ENCODE measurements at regions not wholly inside any gene's neighbourhood (a gene's known extent, or its start where the extent isn't known, plus 50 kb on each side); places are given as distances from the start of the nearest gene placed in this dataset.

DNA sequence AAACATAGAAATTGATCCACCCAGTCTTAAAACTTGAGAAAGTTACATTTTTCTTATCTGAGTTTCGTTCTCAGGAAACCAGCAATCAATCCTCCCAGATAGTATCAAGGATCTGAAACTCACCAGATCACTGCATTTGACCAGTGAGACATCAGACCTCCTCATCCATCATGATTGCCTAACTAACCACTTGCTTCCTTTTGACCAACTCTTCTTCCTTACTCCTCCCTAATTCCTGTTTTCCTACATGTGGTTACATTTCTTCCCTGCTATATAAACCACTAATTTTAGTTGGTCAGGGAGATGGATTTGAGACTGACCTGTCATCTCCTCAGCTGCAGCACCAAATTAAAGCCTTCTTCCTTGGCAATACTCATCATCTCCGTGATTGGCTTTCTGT is 357.1 kb upstream of the POU3F2 start:
- no peaks in the 10 kb centered on the region for H3K79me2 ChIP-seq (ENCODE audit: insufficient read depth)
- H3K4me3 ChIP-seq, result no peak overlapping the region
- no peak overlapping the region for H3K4me2 ChIP-seq (ENCODE audit: unreplicated experiment)
- no peak for DNase-seq
- TF ChIP-seq EZH2 (IDR thresholded peaks at IDR 0.05; ENCODE audit: insufficient read depth, poor library complexity, severe bottlenecking), result no peak
- TF ChIP-seq EZH2phosphoT487 (IDR thresholded peaks at IDR 0.05; ENCODE audit: insufficient read depth, low read depth), result no peak
- WGBS, 2 experiments (ENCODE audit: low coverage in 1 of 2, low lambda C conversion rate in 2 of 2, missing lambda C conversion rate in 2 of 2), result 5 to 16% methylated on average over 2 of the region's 2 CpGs
- H4K20me1 ChIP-seq (ENCODE audit: insufficient read depth), result no peaks in the 10 kb centered on the region
- no peaks in the 10 kb centered on the region for H3K36me3 ChIP-seq (ENCODE audit: low read depth)
- no peaks in the 10 kb centered on the region for H3K9me3 ChIP-seq (ENCODE audit: low read depth)
- H3K9me2 ChIP-seq (ENCODE audit: insufficient read depth), result no peaks in the 10 kb centered on the region
- H2AFZ ChIP-seq, result no peak overlapping the region
- in situ Hi-C loops (cut with MboI), result no loop called here
- no peaks in the 10 kb centered on the region for H3F3A ChIP-seq (ENCODE audit: insufficient read depth)
- no peak overlapping the region for H3K27ac ChIP-seq
- H3K27me3 ChIP-seq (replicated peaks; ENCODE audit: insufficient read depth), result no peaks in the 10 kb centered on the region
- H3K9ac ChIP-seq, result no peak overlapping the region
- H3K4me1 ChIP-seq (ENCODE audit: insufficient read depth), result no peaks in the 10 kb centered on the region

DNA sequence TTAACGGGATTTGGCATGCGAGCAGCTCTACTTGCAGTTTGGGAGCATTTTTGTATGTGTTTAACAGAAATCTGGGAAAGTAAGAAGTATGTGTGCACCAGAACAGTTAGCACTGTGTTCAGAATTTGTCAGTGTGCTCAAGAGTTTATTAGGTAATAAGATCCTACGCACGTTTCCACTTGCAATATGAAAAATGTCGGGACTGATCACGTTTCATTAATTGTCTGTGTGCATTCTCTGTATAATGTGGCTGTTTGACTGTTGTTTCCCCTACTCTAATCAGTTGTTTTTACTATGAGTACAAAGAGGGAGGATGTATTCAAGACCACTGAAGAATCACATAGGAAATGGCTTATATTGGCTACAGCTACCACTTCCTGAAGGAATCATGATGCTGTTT is 349.7 kb upstream of the POU3F2 start:
- H3F3A ChIP-seq (ENCODE audit: insufficient read depth), result no peaks in the 10 kb centered on the region
- no peaks in the 10 kb centered on the region for H3K9me3 ChIP-seq (ENCODE audit: low read depth)
- H2AFZ ChIP-seq, result no peak overlapping the region
- H3K9me2 ChIP-seq (ENCODE audit: insufficient read depth), result no peaks in the 10 kb centered on the region
- H3K27ac ChIP-seq, result no peak overlapping the region
- DNase-seq, result no peak
- WGBS, 2 experiments (ENCODE audit: low coverage in 1 of 2, low lambda C conversion rate in 2 of 2, missing lambda C conversion rate in 2 of 2), result 15 to 18% methylated on average over 6 of the region's 6 CpGs
- H3K4me2 ChIP-seq (ENCODE audit: unreplicated experiment), result no peak overlapping the region
- H3K79me2 ChIP-seq (ENCODE audit: insufficient read depth), result no peaks in the 10 kb centered on the region
- H3K4me1 ChIP-seq (ENCODE audit: insufficient read depth), result no peaks in the 10 kb centered on the region
- in situ Hi-C loops (cut with MboI), result no loop called here
- no peaks in the 10 kb centered on the region for H4K20me1 ChIP-seq (ENCODE audit: insufficient read depth)
- TF ChIP-seq EZH2phosphoT487 (IDR thresholded peaks at IDR 0.05; ENCODE audit: insufficient read depth, low read depth), result no peak
- no peak for TF ChIP-seq EZH2 (IDR thresholded peaks at IDR 0.05; ENCODE audit: insufficient read depth, poor library complexity, severe bottlenecking)
- no peak overlapping the region for H3K9ac ChIP-seq
- no peak overlapping the region for H3K4me3 ChIP-seq
- H3K36me3 ChIP-seq (ENCODE audit: low read depth), result no peaks in the 10 kb centered on the region
- H3K27me3 ChIP-seq (replicated peaks; ENCODE audit: insufficient read depth), result no peaks in the 10 kb centered on the region

DNA sequence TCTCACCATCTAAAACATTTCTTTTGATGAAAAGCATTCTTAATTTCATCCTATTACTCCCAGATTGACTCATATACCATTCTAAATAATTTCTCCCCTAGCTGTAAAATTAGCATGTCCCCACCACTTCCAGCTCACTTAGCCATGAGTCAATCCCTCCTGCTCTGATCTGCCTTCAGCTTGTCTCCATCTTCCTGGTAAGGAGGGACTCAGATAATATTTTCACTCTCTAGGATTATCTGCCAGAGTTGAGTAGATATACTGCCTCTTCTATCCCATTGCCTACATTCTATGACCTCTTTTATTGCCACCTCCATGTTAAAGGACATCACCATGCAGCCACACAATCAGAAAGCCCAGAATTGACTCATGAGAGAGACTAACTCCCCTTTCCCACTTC is 348.8 kb upstream of the POU3F2 start:
- no peaks in the 10 kb centered on the region for H3K79me2 ChIP-seq (ENCODE audit: insufficient read depth)
- H3K4me1 ChIP-seq (ENCODE audit: insufficient read depth), result no peaks in the 10 kb centered on the region
- no peaks in the 10 kb centered on the region for H3F3A ChIP-seq (ENCODE audit: insufficient read depth)
- no peaks in the 10 kb centered on the region for H3K9me3 ChIP-seq (ENCODE audit: low read depth)
- no peaks in the 10 kb centered on the region for H4K20me1 ChIP-seq (ENCODE audit: insufficient read depth)
- H3K27ac ChIP-seq, result no peak overlapping the region
- H3K9ac ChIP-seq, result no peak overlapping the region
- no peaks in the 10 kb centered on the region for H3K9me2 ChIP-seq (ENCODE audit: insufficient read depth)
- H3K4me3 ChIP-seq, result no peak overlapping the region
- in situ Hi-C loops (cut with MboI), result no loop called here
- H3K27me3 ChIP-seq (replicated peaks; ENCODE audit: insufficient read depth), result no peaks in the 10 kb centered on the region
- DNase-seq, result no peak
- H3K36me3 ChIP-seq (ENCODE audit: low read depth), result no peaks in the 10 kb centered on the region
- H3K4me2 ChIP-seq (ENCODE audit: unreplicated experiment), result no peak overlapping the region
- TF ChIP-seq EZH2phosphoT487 (IDR thresholded peaks at IDR 0.05; ENCODE audit: insufficient read depth, low read depth) (no peak), EZH2 (IDR thresholded peaks at IDR 0.05; ENCODE audit: insufficient read depth, poor library complexity, severe bottlenecking) (no peak)
- H2AFZ ChIP-seq, result no peak overlapping the region

DNA sequence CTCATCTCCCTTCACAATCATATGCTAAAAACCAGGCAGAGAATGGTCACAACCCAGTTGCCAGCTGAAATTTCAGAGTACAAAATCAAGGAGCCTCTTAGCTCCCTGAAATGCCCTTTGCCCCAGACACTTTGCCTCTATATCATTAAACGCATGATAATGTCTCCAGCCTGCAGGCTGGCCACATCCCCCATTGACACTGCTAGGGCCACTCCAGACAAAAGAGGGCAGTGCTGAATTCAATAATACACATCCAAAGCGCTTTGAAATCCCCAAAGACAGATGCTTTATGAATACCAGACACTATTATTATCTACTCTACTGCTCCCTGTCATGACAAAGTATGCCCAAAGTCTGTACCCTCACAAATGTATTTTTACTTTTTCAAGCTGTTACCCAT is 348.3 kb upstream of the POU3F2 start:
- H2AFZ ChIP-seq, result no peak overlapping the region
- H3K9me2 ChIP-seq (ENCODE audit: insufficient read depth), result no peaks in the 10 kb centered on the region
- no peaks in the 10 kb centered on the region for H3F3A ChIP-seq (ENCODE audit: insufficient read depth)
- H3K4me3 ChIP-seq, result no peak overlapping the region
- H3K9ac ChIP-seq, result no peak overlapping the region
- no peak for DNase-seq
- TF ChIP-seq EZH2phosphoT487 (IDR thresholded peaks at IDR 0.05; ENCODE audit: insufficient read depth, low read depth), result no peak
- no peak for TF ChIP-seq EZH2 (IDR thresholded peaks at IDR 0.05; ENCODE audit: insufficient read depth, poor library complexity, severe bottlenecking)
- no peaks in the 10 kb centered on the region for H3K27me3 ChIP-seq (replicated peaks; ENCODE audit: insufficient read depth)
- no peaks in the 10 kb centered on the region for H3K4me1 ChIP-seq (ENCODE audit: insufficient read depth)
- 3 to 4% methylated on average over 2 of the region's 2 CpGs for WGBS, 2 experiments (ENCODE audit: low coverage in 1 of 2, low lambda C conversion rate in 2 of 2, missing lambda C conversion rate in 2 of 2)
- H3K4me2 ChIP-seq (ENCODE audit: unreplicated experiment), result no peak overlapping the region
- H4K20me1 ChIP-seq (ENCODE audit: insufficient read depth), result no peaks in the 10 kb centered on the region
- H3K79me2 ChIP-seq (ENCODE audit: insufficient read depth), result no peaks in the 10 kb centered on the region
- H3K36me3 ChIP-seq (ENCODE audit: low read depth), result no peaks in the 10 kb centered on the region
- H3K9me3 ChIP-seq (ENCODE audit: low read depth), result no peaks in the 10 kb centered on the region
- in situ Hi-C loops (cut with MboI), result no loop called here
- no peak overlapping the region for H3K27ac ChIP-seq

DNA sequence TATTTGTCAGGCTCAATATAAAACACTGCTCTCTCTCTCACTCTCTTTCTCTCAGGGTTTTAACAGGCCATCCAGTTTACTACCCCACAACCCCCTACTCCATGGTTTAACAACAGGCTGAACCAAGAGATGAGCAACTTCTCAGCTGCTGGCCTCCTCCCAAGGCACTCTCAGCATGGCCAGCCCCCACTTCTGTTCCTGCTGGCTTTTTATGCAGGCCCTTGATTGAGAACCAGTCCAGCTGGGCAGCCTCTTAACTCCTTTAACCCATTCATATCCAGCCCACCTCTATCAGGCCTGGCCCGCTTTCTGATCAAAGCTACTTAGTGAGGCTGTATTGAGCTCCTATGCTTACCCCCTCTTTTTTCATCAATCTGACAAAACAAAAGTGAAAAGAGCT is 346.8 kb upstream of the POU3F2 start:
- in situ Hi-C loops (cut with MboI), result no loop called here
- Histone ChIP-seq H3K4me3 (no peak overlapping the region), H4K20me1 (ENCODE audit: insufficient read depth) (no peaks in the 10 kb centered on the region), H3K4me1 (ENCODE audit: insufficient read depth) (no peaks in the 10 kb centered on the region), H3K9ac (no peak overlapping the region), H3K79me2 (ENCODE audit: insufficient read depth) (no peaks in the 10 kb centered on the region), H3F3A (ENCODE audit: insufficient read depth) (no peaks in the 10 kb centered on the region), H3K4me2 (ENCODE audit: unreplicated experiment) (no peak overlapping the region), H3K36me3 (ENCODE audit: low read depth) (no peaks in the 10 kb centered on the region), H2AFZ (no peak overlapping the region), H3K9me2 (ENCODE audit: insufficient read depth) (no peaks in the 10 kb centered on the region), H3K9me3 (ENCODE audit: low read depth) (no peaks in the 10 kb centered on the region), H3K27me3 (replicated peaks; ENCODE audit: insufficient read depth) (no peaks in the 10 kb centered on the region), H3K27ac (no peak overlapping the region)
- no peak for DNase-seq
- no peak for TF ChIP-seq EZH2 (IDR thresholded peaks at IDR 0.05; ENCODE audit: insufficient read depth, poor library complexity, severe bottlenecking)
- TF ChIP-seq EZH2phosphoT487 (IDR thresholded peaks at IDR 0.05; ENCODE audit: insufficient read depth, low read depth), result no peak
- WGBS, 2 experiments (ENCODE audit: low coverage in 1 of 2, low lambda C conversion rate in 2 of 2, missing lambda C conversion rate in 2 of 2), result 7 to 8% methylated on average over 1 of the region's 1 CpG

All from GM23248 (cell line).